A549 (cell line): ENCODE measurements at regions not wholly inside any gene's neighbourhood (a gene's known extent, or its start where the extent isn't known, plus 50 kb on each side); places are given as distances from the start of the nearest gene placed in this dataset.

Source experiments
- ATAC-seq, 2 experiments: fragments of 200-7000 bp in 1 of 2; fragments of >200 bp in 1 of 2; cut with Nextera tagmentation in 1 of 2; cut with Tn5 transposase in 1 of 2; 3 replicates each; pipeline versions ENCODE4 v1.8.0 to v1.9.1; 2018 to 2020; ENCODE audit warnings: mild to moderate bottlenecking in 1 of 2, moderate library complexity in 1 of 2
- CTCF ChIA-PET: fragments of 300-600 bp; sonication (Branson Sonifier 250); formaldehyde crosslinking; extraction: SDS; loops from one replicate; lab custom pipeline; 2021; ENCODE audit warnings: antibody characterized with exemption, inconsistent platforms; lab: Yijun Ruan, JAX
- POLR2A ChIA-PET: fragments of 350-600 bp; formaldehyde crosslinking; extraction: SDS; loops from one replicate; lab custom pipeline; 2021; ENCODE audit warnings: antibody characterized with exemption, inconsistent platforms; lab: Yijun Ruan, JAX
- DNase-seq, 2 experiments: peaks; one replicate each; pipeline versions ENCODE4 v3.0.0 to v3.0.0-alpha.2; 2011 to 2016; ENCODE audit warnings: low read depth in 1 of 2, low spot score in 1 of 2
- FAIRE-seq: peaks from 2 replicates; lab custom pipeline; 2011; peaks lifted over from hg19 to GRCh38; lab: Jason Lieb, UNC
- H3K27ac ChIP-seq, 2 experiments: fragments of >200 bp; sonication (Bioruptor Twin); formaldehyde crosslinking; 3 replicates each; pipeline ENCODE4 v1.5.1; 2016 to 2017
- H3K4me1 ChIP-seq: fragments of >200 bp; sonication (Bioruptor Twin); formaldehyde crosslinking; 3 replicates; pipeline ENCODE4 v1.6.1; 2016
- H3K4me2 ChIP-seq: fragments of >200 bp; sonication (Bioruptor Twin); formaldehyde crosslinking; 3 replicates; pipeline ENCODE4 v1.6.1; 2016
- H3K4me3 ChIP-seq: fragments of >200 bp; sonication (Bioruptor Twin); formaldehyde crosslinking; 3 replicates; pipeline ENCODE4 v1.5.1; 2016
- H3K9me3 ChIP-seq: fragments of >200 bp; sonication (Bioruptor Twin); formaldehyde crosslinking; 3 replicates; pipeline ENCODE4 v1.6.1; 2016
- BHLHE40 ChIP-seq: IDR thresholded peaks from 2 replicates; pipeline ENCODE4 v1.6.1; 2012; ENCODE audit warnings: low read depth, low read length, inconsistent platforms
- CEBPB ChIP-seq, 2 experiments: fragments of >200 bp in 1 of 2; sonication (Bioruptor Twin) in 1 of 2; formaldehyde crosslinking in 1 of 2; IDR thresholded peaks; 2 replicates each; pipeline ENCODE4 v1.6.1; 2012 to 2016
- FOSL2 ChIP-seq, 2 experiments: fragments of 450-650 bp in 1 of 2; fragments of >200 bp in 1 of 2; sonication (Bioruptor Twin) in 1 of 2; formaldehyde crosslinking; IDR thresholded peaks; 2 replicates each; pipeline versions ENCODE4 v1.5.0 to v1.6.1; 2016 to 2020; ENCODE audit warnings: mild to moderate bottlenecking in 1 of 2, moderate library complexity in 1 of 2
- FOXS1 ChIP-seq: fragments of 250-450 bp; sonication (Bioruptor Pico); IDR thresholded peaks from 2 replicates; pipeline ENCODE4 v1.5.0; 2020; ENCODE audit warnings: mild to moderate bottlenecking, moderate library complexity
- HES2 ChIP-seq: fragments of >200 bp; sonication (Bioruptor Twin); formaldehyde crosslinking; IDR thresholded peaks from 2 replicates; pipeline ENCODE4 v1.6.1; 2016
- HEYL ChIP-seq: fragments of 250-450 bp; sonication (Bioruptor Pico); IDR thresholded peaks from 2 replicates; pipeline ENCODE4 v1.8.0; 2021; ENCODE audit warnings: mild to moderate bottlenecking, moderate library complexity
- HOXA7 ChIP-seq: fragments of 250-450 bp; sonication (Bioruptor Pico); IDR thresholded peaks from 2 replicates; pipeline ENCODE4 v1.5.0; 2020; ENCODE audit warnings: mild to moderate bottlenecking, moderate library complexity
- HOXB13 ChIP-seq: fragments of 250-450 bp; sonication (Bioruptor Pico); IDR thresholded peaks from 2 replicates; pipeline ENCODE4 v1.5.0; 2020; ENCODE audit warnings: low read depth, mild to moderate bottlenecking, moderate library complexity
- MAFK ChIP-seq: fragments of 450-650 bp; IDR thresholded peaks from 2 replicates; pipeline ENCODE4 v1.6.1; 2014; ENCODE audit not compliant: partially characterized antibody
- MYC ChIP-seq: IDR thresholded peaks from 2 replicates; pipeline ENCODE4 v1.6.1; 2012; ENCODE audit warnings: mild to moderate bottlenecking, inconsistent platforms, low read length, improper control_type of control experiment, borderline replicate concordance
- PHF8 ChIP-seq: fragments of 200-600 bp; sonication (generic); IDR thresholded peaks from 2 replicates; pipeline ENCODE4 v1.6.1; 2016; ENCODE audit warnings: low read depth, mild to moderate bottlenecking, antibody characterized with exemption, moderate library complexity, borderline replicate concordance
- POLR2AphosphoS2 ChIP-seq: conservative IDR thresholded peaks from 2 replicates; pipeline ENCODE4 v1.6.1; 2012; ENCODE audit warnings: low read length, improper control_type of control experiment, inconsistent platforms
- RARB ChIP-seq: fragments of 250-450 bp; sonication (Bioruptor Pico); IDR thresholded peaks from 2 replicates; pipeline ENCODE4 v1.8.0; 2021; ENCODE audit warnings: mild to moderate bottlenecking, moderate library complexity
- RCOR1 ChIP-seq: fragments of 150-350 bp; IDR thresholded peaks from 2 replicates; pipeline ENCODE4 v1.6.1; 2014; ENCODE audit warnings: antibody characterized with exemption, low read length, low read depth
- TFCP2L1 ChIP-seq: fragments of 250-450 bp; sonication (Bioruptor Pico); IDR thresholded peaks from 2 replicates; pipeline ENCODE4 v1.5.0; 2021; ENCODE audit warnings: mild to moderate bottlenecking
- ZFP36 ChIP-seq: fragments of 450-650 bp; IDR thresholded peaks from 2 replicates; pipeline ENCODE4 v1.6.1; 2014; ENCODE audit warnings: borderline replicate concordance; ENCODE audit not compliant: partially characterized antibody
- WGBS: methylation state at CpG from one replicate; pipeline ENCODE4 v1.1.6; 2017; ENCODE audit errors: missing lambda C conversion rate; 5-methylcytosine and 5-hydroxymethylcytosine counted together
- TF ChIP-seq, protein P1 (sequence below): IDR thresholded peaks from 2 replicates; pipeline ENCODE4 v1.6.1; 2012; ENCODE audit warnings: low read depth, borderline replicate concordance
- TF ChIP-seq, protein P2 (sequence below): IDR thresholded peaks from 2 replicates; pipeline ENCODE4 v1.6.1; 2012

- DNase-seq (no peak), ATAC-seq (no peak), FAIRE-seq (peak; percentile 7)
- Histone ChIP-seq H3K4me3 (no peak overlapping the region), H3K27ac (no peak overlapping the region), H3K4me2 (no peak overlapping the region), H3K9me3 (no peaks in the 10 kb centered on the region), H3K4me1 (no peaks in the 10 kb centered on the region)
- POLR2A ChIA-PET, result no interaction called here
- no peak for TF ChIP-seq BHLHE40
- TF ChIP-seq MAFK, result peak; percentile 88
- CTCF ChIA-PET, result no interaction called here
- 69% methylated on average over 5 of the region's 5 CpGs for WGBS
Observed at GRCh38 chr15:96002890-96003859, 327.3 kb upstream of the NR2F2 start.

- TF ChIP-seq PHF8 (no peak), FOXS1 (CRISPR knock-in tag) (no peak)
- TF ChIP-seq, protein P1, sequence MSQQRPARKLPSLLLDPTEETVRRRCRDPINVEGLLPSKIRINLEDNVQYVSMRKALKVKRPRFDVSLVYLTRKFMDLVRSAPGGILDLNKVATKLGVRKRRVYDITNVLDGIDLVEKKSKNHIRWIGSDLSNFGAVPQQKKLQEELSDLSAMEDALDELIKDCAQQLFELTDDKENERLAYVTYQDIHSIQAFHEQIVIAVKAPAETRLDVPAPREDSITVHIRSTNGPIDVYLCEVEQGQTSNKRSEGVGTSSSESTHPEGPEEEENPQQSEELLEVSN, result no peak
- ChIA-PET CTCF (no interaction called here), POLR2A (no interaction called here)
- Histone ChIP-seq H3K4me1 (no peaks in the 10 kb centered on the region), H3K27ac (no peak overlapping the region), H3K4me3 (no peak overlapping the region), H3K4me2 (no peak overlapping the region), H3K9me3 (no peaks in the 10 kb centered on the region)
- FAIRE-seq (no peak), ATAC-seq (no peak), DNase-seq (no peak)
- WGBS, result 41% methylated on average over 2 of the region's 2 CpGs
Observed at GRCh38 chr15:96005906-96006305, 324.6 kb upstream of the NR2F2 start.

DNA sequence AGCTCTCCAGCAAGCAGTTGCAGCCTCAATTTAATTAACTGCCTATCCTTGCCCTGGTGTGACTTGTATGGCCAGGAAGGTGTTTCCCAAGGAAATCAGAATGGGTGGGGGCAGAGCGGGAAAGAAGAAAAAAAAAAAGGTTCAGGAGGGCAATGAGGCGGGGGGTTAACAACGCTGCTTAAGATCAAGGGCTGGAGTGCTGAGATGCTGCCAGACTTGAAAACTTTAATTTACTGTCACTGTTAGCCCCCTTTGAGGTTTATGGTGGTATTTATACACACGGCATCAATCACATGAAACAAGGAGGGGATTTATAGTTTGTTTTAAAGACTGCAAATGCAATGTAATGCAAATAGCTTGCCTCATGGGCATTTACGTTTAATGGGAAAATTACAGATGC lies 319.4 kb upstream of the NR2F2 start:
- 71% methylated on average over 5 of the region's 5 CpGs for WGBS
- ChIA-PET CTCF (no interaction called here), POLR2A (no interaction called here)
- Histone ChIP-seq H3K4me1 (no peaks in the 10 kb centered on the region), H3K9me3 (no peaks in the 10 kb centered on the region), H3K27ac (no peak overlapping the region), H3K4me2 (no peak overlapping the region), H3K4me3 (no peak overlapping the region)
- FAIRE-seq (no peak), ATAC-seq (no peak), DNase-seq (no peak)
- TF ChIP-seq, protein P2, sequence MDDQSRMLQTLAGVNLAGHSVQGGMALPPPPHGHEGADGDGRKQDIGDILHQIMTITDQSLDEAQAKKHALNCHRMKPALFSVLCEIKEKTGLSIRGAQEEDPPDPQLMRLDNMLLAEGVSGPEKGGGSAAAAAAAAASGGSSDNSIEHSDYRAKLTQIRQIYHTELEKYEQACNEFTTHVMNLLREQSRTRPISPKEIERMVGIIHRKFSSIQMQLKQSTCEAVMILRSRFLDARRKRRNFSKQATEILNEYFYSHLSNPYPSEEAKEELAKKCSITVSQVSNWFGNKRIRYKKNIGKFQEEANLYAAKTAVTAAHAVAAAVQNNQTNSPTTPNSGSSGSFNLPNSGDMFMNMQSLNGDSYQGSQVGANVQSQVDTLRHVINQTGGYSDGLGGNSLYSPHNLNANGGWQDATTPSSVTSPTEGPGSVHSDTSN, result no peak
- no peak for TF ChIP-seq HEYL (CRISPR knock-in tag)
- no peak for TF ChIP-seq HOXA7
- no peak for TF ChIP-seq POLR2AphosphoS2
- no peak for TF ChIP-seq HES2
- TF ChIP-seq RCOR1, result no peak
- TF ChIP-seq CEBPB (IDR thresholded peaks at IDR 0.05), result no peak
- TF ChIP-seq ZFP36, result no peak
- no peak for TF ChIP-seq FOSL2 (IDR thresholded peaks at IDR 0.05)
- TF ChIP-seq FOSL2 (CRISPR knock-in tag; IDR thresholded peaks at IDR 0.05), result no peak

DNA sequence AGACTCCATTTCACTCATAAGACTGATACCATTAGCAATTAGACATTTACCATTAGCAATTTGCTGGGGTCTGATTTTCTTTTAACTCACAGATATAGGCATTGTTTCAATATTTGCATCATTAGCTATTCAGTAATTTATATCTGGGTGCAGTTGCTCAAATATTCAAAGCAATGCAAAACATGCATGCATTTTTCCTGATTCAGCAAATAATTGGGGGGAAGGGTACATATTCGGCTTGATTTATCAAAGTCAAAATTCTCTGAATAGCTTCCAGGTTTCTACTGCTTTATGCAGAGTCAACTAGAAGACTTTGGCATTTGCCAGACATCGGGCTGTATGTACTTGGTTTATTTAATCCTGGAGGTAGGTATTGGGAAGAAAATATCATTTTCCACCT lies 315.6 kb upstream of the NR2F2 start:
- DNase-seq, result no peak
- Histone ChIP-seq H3K4me2 (no peak overlapping the region), H3K27ac (no peak overlapping the region), H3K4me1 (no peaks in the 10 kb centered on the region), H3K9me3 (no peaks in the 10 kb centered on the region)
- WGBS, result 14% methylated on average over 2 of the region's 2 CpGs
- TF ChIP-seq MAFK (peak; percentile 89), HOXB13 (CRISPR knock-in tag) (no peak), MYC (no peak), TFCP2L1 (CRISPR knock-in tag) (no peak), POLR2AphosphoS2 (no peak), RARB (no peak)
- TF ChIP-seq, all 56 proteins: peak for 1
- FAIRE-seq (no peak), ATAC-seq (no peak)
- CTCF ChIA-PET, result no interaction called here
- no peak overlapping the region for H3K4me3 ChIP-seq
- POLR2A ChIA-PET, result no interaction called here
